A673 (cell line): ENCODE measurements at regions not wholly inside any gene's neighbourhood (a gene's known extent, or its start where the extent isn't known, plus 50 kb on each side); places are given as distances from the start of the nearest gene placed in this dataset.

ENCODE experiments used
- BruUV-seq: library from RNA; stranded (reverse); fragments of 400-500 nt; replicated peaks from 2 replicates; lab custom pipeline; 2021; lab: Mats Ljungman, UMichigan
- CTCF ChIA-PET: fragments of 300-600 bp; sonication (Branson Sonifier 250); formaldehyde crosslinking; loops from one replicate; lab custom pipeline; 2022; ENCODE audit warnings: antibody characterized with exemption; lab: Charles Lee
- POLR2A ChIA-PET: fragments of 300-600 bp; sonication (Branson Sonifier 250); formaldehyde crosslinking; loops from one replicate; lab custom pipeline; 2022; ENCODE audit warnings: antibody characterized with exemption; ENCODE audit not compliant: low non-redundant PET; lab: Charles Lee
- DNase-seq: peaks from one replicate; pipeline ENCODE4 v3.0.0-alpha.2; 2015; ENCODE audit warnings: low spot score
- H3K27ac ChIP-seq: fragments of 200-600 bp; sonication (generic); 2 replicates; pipeline ENCODE4 v1.5.1; 2016; ENCODE audit warnings: mixed run types, low read depth, mild to moderate bottlenecking, mixed read lengths, antibody characterized with exemption, low read length; ENCODE audit not compliant: poor library complexity, severe bottlenecking
- H3K27me3 ChIP-seq: fragments of 200-600 bp; sonication (generic); replicated peaks from 2 replicates; pipeline ENCODE4 v1.6.1; 2017; ENCODE audit warnings: mixed run types, low read depth, mild to moderate bottlenecking, mixed read lengths, antibody characterized with exemption, low read length; ENCODE audit not compliant: insufficient read depth, poor library complexity
- H3K36me3 ChIP-seq: fragments of 200-600 bp; sonication (generic); 2 replicates; pipeline ENCODE4 v1.6.1; 2016; ENCODE audit warnings: mixed run types, mild to moderate bottlenecking, mixed read lengths, antibody characterized with exemption, low read length; ENCODE audit not compliant: insufficient read depth, poor library complexity, severe bottlenecking
- H3K4me1 ChIP-seq: fragments of 200-600 bp; sonication (generic); 2 replicates; pipeline ENCODE4 v1.6.1; 2017; ENCODE audit warnings: mixed run types, mild to moderate bottlenecking, mixed read lengths, antibody characterized with exemption, low read length; ENCODE audit not compliant: insufficient read depth, poor library complexity, severe bottlenecking
- H3K4me3 ChIP-seq: fragments of 200-600 bp; sonication (generic); 2 replicates; pipeline ENCODE4 v1.5.1; 2016; ENCODE audit warnings: low read depth, mixed run types, mild to moderate bottlenecking, mixed read lengths, low read length; ENCODE audit not compliant: poor library complexity, severe bottlenecking
- H3K9me3 ChIP-seq: fragments of 200-600 bp; sonication (generic); 2 replicates; pipeline ENCODE4 v1.6.1; 2016; ENCODE audit warnings: mixed run types, low read depth, mild to moderate bottlenecking, mixed read lengths, antibody characterized with exemption, low read length; ENCODE audit not compliant: poor library complexity, severe bottlenecking
- EZH2 ChIP-seq: fragments of 200-600 bp; sonication (generic); IDR thresholded peaks from 2 replicates; pipeline ENCODE4 v1.6.1; 2017; ENCODE audit warnings: borderline replicate concordance, low read depth, mild to moderate bottlenecking, mixed read lengths, antibody characterized with exemption, low read length; ENCODE audit not compliant: poor library complexity, severe bottlenecking
- intact Hi-C: fragments of 100-400 bp; cut with micrococcal nuclease; formaldehyde crosslinking; loops from one replicate; pipeline ENCODE4 v1.10.0; 2022; ENCODE audit not compliant: unreplicated experiment
- TF ChIP-seq, protein P1 (sequence below): fragments of 300-800, 200-600 bp; sonication (generic); conservative IDR thresholded peaks from 2 replicates; pipeline ENCODE4 v1.5.1; 2017; ENCODE audit warnings: low read depth, mild to moderate bottlenecking, antibody characterized with exemption, low read length, moderate library complexity, mixed read lengths

DNA sequence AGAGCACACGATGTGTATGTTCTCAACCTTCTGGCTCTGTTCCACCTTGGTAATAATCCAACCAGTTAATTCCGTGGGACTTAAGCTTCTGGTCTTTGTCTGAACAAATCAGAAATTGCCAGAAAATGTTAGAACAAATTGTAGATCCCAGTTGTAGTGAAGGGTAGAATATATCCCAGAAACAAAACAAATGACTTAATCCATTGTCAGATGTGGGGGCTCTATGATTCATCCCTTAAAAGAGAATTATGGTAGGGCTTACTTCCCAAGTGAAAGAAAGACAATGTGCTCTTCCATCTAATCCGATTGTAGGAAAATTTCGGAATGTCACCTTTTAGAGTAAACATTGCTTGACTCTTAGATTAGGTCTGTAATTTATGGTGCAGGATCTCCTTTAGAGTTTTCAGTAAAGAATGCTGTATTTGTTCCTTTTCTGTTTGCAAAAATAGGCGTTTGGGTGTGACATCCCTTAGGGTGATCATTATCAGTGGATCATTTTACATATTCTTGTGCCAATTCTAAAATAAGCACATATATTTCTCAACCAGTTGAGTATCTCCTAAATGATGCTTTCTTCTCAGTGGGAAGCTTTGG lies 234.5 kb upstream of the ZNF217 start:
- Histone ChIP-seq H3K4me1 (peaks cover 49% of the 10 kb centered on the region), H3K27me3 (no peaks in the 10 kb centered on the region), H3K27ac (peak overlapping the region; percentile 92), H3K36me3 (no peaks in the 10 kb centered on the region), H3K4me3 (peak overlapping the region; percentile 16), H3K9me3 (no peaks in the 10 kb centered on the region)
- BruUV-seq: no TSS peak
- intact Hi-C loops: loop anchor here (1.0 to 5.0 kb wide), 6 partner anchors 76 to 249 kb away; no protein-coding TSS in a partner anchor
- no peak for TF ChIP-seq EZH2
- TF ChIP-seq, protein P1, sequence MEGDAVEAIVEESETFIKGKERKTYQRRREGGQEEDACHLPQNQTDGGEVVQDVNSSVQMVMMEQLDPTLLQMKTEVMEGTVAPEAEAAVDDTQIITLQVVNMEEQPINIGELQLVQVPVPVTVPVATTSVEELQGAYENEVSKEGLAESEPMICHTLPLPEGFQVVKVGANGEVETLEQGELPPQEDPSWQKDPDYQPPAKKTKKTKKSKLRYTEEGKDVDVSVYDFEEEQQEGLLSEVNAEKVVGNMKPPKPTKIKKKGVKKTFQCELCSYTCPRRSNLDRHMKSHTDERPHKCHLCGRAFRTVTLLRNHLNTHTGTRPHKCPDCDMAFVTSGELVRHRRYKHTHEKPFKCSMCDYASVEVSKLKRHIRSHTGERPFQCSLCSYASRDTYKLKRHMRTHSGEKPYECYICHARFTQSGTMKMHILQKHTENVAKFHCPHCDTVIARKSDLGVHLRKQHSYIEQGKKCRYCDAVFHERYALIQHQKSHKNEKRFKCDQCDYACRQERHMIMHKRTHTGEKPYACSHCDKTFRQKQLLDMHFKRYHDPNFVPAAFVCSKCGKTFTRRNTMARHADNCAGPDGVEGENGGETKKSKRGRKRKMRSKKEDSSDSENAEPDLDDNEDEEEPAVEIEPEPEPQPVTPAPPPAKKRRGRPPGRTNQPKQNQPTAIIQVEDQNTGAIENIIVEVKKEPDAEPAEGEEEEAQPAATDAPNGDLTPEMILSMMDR: no peak
- ChIA-PET CTCF (interaction anchor here (0.5 to 0.9 kb wide), 4 partner anchors 63 to 198 kb away, joined by 3 to 11 read pairs (median 4); no protein-coding TSS in a partner anchor), POLR2A (interaction anchor here (0.6 kb wide), 1 partner anchor 91 kb away, joined by 5 read pairs; no protein-coding TSS in a partner anchor)
- DNase-seq: peak; percentile 96

DNA sequence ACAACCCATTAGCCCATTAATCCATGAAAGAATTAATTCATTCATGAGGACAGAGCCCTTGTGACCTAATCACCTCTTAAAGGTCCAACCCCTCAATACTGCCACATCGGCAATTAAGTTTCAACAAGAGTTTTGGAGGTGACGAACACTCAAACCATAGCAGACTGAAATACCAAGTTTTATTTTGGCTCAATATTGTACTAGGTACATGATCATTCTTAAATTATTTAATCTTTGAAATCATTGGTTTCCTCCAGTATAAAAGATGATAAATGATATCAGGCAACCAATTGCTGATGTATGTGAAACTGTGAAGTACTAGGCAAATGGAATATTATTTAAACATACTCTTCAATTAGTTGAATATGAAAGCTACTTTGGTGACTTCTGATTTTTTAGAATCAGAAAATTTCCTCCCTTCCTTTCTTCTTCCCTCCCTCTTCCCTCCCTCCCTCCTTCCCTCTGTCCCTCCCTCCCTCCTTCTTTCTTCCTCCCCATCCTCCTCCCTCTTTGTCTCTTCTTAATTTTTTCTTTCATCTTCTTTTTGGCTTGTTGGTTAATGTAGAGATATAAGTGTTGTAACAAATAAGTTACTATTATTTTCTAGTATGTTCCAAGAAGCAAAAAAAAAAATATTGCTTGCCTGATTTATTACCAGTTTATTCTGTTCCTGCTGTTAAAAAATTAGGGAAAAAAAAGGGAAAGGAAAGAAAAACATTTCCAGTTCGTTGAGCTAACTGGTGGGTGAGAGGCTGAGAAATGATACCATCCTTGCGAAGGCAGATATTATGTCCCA lies 233.9 kb upstream of the ZNF217 start:
- POLR2A ChIA-PET: no interaction called here
- H3K27ac ChIP-seq: peak overlapping the region; percentile 92

DNA sequence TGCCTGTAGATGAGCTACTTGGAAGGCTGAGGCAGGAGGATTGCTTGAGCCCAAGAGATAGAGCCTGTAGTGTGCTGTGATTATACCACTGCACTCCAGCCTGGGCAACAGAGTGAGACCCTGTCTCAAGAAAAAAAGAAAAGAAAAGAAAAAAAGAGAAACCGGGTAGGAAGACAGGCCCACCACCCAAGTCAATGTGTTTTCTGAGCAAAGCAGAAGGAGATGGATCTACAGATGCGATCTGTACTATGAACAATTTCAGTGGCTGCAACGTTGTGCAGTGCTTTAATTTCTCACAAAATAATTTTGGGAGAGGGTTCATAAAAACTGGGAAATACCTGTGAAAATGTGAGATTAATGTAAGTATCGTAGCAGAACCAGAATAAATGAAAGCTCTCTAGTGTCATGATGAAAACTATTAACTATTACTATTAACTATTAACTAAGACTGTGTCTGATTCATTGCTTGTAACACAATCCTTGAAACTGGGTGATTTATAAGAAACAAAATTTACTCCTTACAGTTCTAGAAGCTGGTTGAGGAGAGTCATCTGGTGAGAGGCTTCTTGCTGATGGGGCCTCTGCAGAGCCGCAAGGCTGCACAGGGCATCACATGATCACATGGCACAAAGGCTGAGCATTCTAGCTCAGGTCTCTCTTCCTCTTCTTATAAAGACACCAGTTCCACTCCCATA lies 233.1 kb upstream of the ZNF217 start:
- no peaks in the 10 kb centered on the region for H3K36me3 ChIP-seq
- no peaks in the 10 kb centered on the region for H3K9me3 ChIP-seq
- intact Hi-C loops: loop anchor here (5.0 kb wide), 3 partner anchors 74 to 229 kb away; no protein-coding TSS in a partner anchor
- no peaks in the 10 kb centered on the region for H3K27me3 ChIP-seq
- POLR2A ChIA-PET: no interaction called here
- no peak overlapping the region for H3K27ac ChIP-seq
- DNase-seq: no peak
- no peak overlapping the region for H3K4me3 ChIP-seq
- TF ChIP-seq, protein P1: no peak
- TF ChIP-seq EZH2: no peak
- H3K4me1 ChIP-seq: peaks cover 47% of the 10 kb centered on the region
- CTCF ChIA-PET: no interaction called here
- no TSS peak for BruUV-seq

More for the DNA sequence above, 233.9 kb upstream of the ZNF217 start:
- Histone ChIP-seq H3K4me1 (peaks cover 49% of the 10 kb centered on the region), H3K36me3 (no peaks in the 10 kb centered on the region), H3K4me3 (peak overlapping the region; percentile 16), H3K9me3 (no peaks in the 10 kb centered on the region), H3K27me3 (no peaks in the 10 kb centered on the region)
- no TSS peak for BruUV-seq
- CTCF ChIA-PET: no interaction called here
- intact Hi-C loops: loop anchor here (1.0 to 5.0 kb wide), 6 partner anchors 75 to 249 kb away; no protein-coding TSS in a partner anchor
- DNase-seq: no peak
- TF ChIP-seq, protein P1: no peak
- no peak for TF ChIP-seq EZH2
